ENCODE measurements at regions not wholly inside any gene's neighbourhood (a gene's known extent, or its start where the extent isn't known, plus 50 kb on each side); places are given as distances from the start of the nearest gene placed in this dataset.

DNA sequence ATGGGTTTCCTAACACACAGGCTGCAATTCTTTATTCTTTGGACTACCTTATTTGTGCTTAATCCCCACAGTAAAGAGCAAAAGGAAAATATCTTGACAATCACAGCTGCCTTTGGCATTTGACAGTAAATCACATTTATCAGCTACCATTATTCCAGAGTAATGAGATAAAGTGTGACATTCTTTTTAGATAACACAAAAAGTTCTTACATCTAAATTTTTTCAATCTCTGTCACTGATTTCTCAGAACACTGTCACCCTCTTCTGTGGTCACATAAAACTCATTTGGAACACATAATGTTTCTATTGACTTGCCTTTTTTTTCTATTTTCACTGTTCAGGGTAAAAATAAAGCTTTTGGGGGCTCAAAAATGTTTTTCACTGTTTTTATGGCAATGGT is 484.6 kb downstream of the LTN1 start:
- H3K79me2 ChIP-seq (ENCODE audit: insufficient read depth, low read length) = no peaks in the 10 kb centered on the region
- TF ChIP-seq EZH2phosphoT487 (IDR thresholded peaks at IDR 0.05; ENCODE audit: borderline replicate concordance) = no peak
- TF ChIP-seq, protein P1, sequence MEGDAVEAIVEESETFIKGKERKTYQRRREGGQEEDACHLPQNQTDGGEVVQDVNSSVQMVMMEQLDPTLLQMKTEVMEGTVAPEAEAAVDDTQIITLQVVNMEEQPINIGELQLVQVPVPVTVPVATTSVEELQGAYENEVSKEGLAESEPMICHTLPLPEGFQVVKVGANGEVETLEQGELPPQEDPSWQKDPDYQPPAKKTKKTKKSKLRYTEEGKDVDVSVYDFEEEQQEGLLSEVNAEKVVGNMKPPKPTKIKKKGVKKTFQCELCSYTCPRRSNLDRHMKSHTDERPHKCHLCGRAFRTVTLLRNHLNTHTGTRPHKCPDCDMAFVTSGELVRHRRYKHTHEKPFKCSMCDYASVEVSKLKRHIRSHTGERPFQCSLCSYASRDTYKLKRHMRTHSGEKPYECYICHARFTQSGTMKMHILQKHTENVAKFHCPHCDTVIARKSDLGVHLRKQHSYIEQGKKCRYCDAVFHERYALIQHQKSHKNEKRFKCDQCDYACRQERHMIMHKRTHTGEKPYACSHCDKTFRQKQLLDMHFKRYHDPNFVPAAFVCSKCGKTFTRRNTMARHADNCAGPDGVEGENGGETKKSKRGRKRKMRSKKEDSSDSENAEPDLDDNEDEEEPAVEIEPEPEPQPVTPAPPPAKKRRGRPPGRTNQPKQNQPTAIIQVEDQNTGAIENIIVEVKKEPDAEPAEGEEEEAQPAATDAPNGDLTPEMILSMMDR (conservative IDR thresholded peaks at IDR 0.05; ENCODE audit: low read length) = no peak
- H3F3A ChIP-seq (ENCODE audit: low read depth) = no peaks in the 10 kb centered on the region
- H3K9me3 ChIP-seq (ENCODE audit: insufficient read depth, low read depth, low read length) = no peaks in the 10 kb centered on the region
- no peaks in the 10 kb centered on the region for H4K20me1 ChIP-seq (ENCODE audit: insufficient read depth, low read length, poor library complexity, severe bottlenecking)
- H3K36me3 ChIP-seq (ENCODE audit: insufficient read depth, low read length) = no peaks in the 10 kb centered on the region
- H2AFZ ChIP-seq (ENCODE audit: low read length) = no peak overlapping the region
- H3K27me3 ChIP-seq (ENCODE audit: insufficient read depth, low read length, poor library complexity, severe bottlenecking) = no peaks in the 10 kb centered on the region
- H3K4me1 ChIP-seq (ENCODE audit: insufficient read depth, low read length, poor library complexity, severe bottlenecking) = no peaks in the 10 kb centered on the region
- H3K9ac ChIP-seq (ENCODE audit: low read depth, low read length, poor library complexity, severe bottlenecking) = no peak overlapping the region
- no peak overlapping the region for H3K4me3 ChIP-seq (ENCODE audit: low read length, poor library complexity, severe bottlenecking)
- H3K9me2 ChIP-seq (replicated peaks; ENCODE audit: low read depth, low read length) = no peaks in the 10 kb centered on the region
- H3K4me2 ChIP-seq (ENCODE audit: low read depth, low read length, poor library complexity, severe bottlenecking) = no peak overlapping the region

DNA sequence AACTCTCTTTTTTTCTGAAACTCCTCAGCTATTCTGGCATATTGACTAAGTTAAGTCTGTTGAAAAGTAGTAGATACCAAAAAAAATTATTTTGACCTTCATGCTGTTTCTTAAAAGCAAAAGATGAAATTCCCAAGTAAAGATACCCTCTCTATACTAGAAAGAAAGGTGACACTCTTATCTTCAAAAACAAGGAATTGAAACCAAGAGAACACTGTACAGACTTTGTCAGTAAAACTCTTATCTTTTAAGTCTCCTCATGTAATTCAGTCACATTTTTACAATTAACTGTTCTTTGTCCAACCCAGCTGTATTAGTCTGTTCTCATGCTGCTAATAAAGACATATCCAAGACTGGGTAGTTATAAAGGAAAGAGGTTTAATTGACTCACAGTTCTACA is 496.2 kb downstream of the LTN1 start:
- Histone ChIP-seq H4K20me1 (ENCODE audit: insufficient read depth, low read length, poor library complexity, severe bottlenecking) (no peaks in the 10 kb centered on the region), H2AFZ (ENCODE audit: low read length) (no peak overlapping the region), H3K9me3 (ENCODE audit: insufficient read depth, low read depth, low read length) (no peaks in the 10 kb centered on the region), H3K4me2 (ENCODE audit: low read depth, low read length, poor library complexity, severe bottlenecking) (no peak overlapping the region), H3K27me3 (ENCODE audit: insufficient read depth, low read length, poor library complexity, severe bottlenecking) (no peaks in the 10 kb centered on the region), H3K9me2 (replicated peaks; ENCODE audit: low read depth, low read length) (no peaks in the 10 kb centered on the region), H3K4me1 (ENCODE audit: insufficient read depth, low read length, poor library complexity, severe bottlenecking) (no peaks in the 10 kb centered on the region), H3K9ac (ENCODE audit: low read depth, low read length, poor library complexity, severe bottlenecking) (no peak overlapping the region), H3K36me3 (ENCODE audit: insufficient read depth, low read length) (no peaks in the 10 kb centered on the region), H3K4me3 (ENCODE audit: low read length, poor library complexity, severe bottlenecking) (no peak overlapping the region), H3F3A (ENCODE audit: low read depth) (no peaks in the 10 kb centered on the region), H3K79me2 (ENCODE audit: insufficient read depth, low read length) (no peaks in the 10 kb centered on the region)
- no peak for TF ChIP-seq EZH2phosphoT487 (IDR thresholded peaks at IDR 0.05; ENCODE audit: borderline replicate concordance)
- TF ChIP-seq, protein P1 (conservative IDR thresholded peaks at IDR 0.05; ENCODE audit: low read length) = no peak

DNA sequence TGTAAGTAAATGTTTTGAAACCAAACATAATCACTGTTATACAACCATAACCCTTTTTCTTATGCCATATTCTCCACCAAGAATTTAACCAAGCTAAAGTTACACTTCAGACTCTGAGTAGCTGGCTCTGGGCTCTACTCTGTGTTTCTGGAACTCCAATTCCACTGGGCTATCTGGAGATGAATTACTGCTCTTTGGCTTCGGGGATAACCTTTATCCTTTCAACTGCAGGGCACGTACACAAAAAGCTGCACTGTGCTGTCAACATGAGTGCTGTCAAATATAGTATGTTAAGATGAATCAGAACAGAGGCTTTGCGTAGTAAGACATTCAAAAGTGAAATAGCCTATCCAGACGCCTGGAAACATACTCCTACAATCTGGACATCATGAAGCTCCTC is 500.6 kb downstream of the LTN1 start:
- H3K36me3 ChIP-seq (ENCODE audit: insufficient read depth, low read length) = no peaks in the 10 kb centered on the region
- H3K4me3 ChIP-seq (ENCODE audit: low read length, poor library complexity, severe bottlenecking) = no peak overlapping the region
- no peaks in the 10 kb centered on the region for H3K4me1 ChIP-seq (ENCODE audit: insufficient read depth, low read length, poor library complexity, severe bottlenecking)
- no peak overlapping the region for H3K9ac ChIP-seq (ENCODE audit: low read depth, low read length, poor library complexity, severe bottlenecking)
- no peak overlapping the region for H3K4me2 ChIP-seq (ENCODE audit: low read depth, low read length, poor library complexity, severe bottlenecking)
- H2AFZ ChIP-seq (ENCODE audit: low read length) = no peak overlapping the region
- no peaks in the 10 kb centered on the region for H4K20me1 ChIP-seq (ENCODE audit: insufficient read depth, low read length, poor library complexity, severe bottlenecking)
- TF ChIP-seq, protein P1 (conservative IDR thresholded peaks at IDR 0.05; ENCODE audit: low read length) = no peak
- TF ChIP-seq EZH2phosphoT487 (IDR thresholded peaks at IDR 0.05; ENCODE audit: borderline replicate concordance) = no peak
- no peaks in the 10 kb centered on the region for H3K27me3 ChIP-seq (ENCODE audit: insufficient read depth, low read length, poor library complexity, severe bottlenecking)
- H3F3A ChIP-seq (ENCODE audit: low read depth) = no peaks in the 10 kb centered on the region
- no peaks in the 10 kb centered on the region for H3K9me2 ChIP-seq (replicated peaks; ENCODE audit: low read depth, low read length)
- H3K79me2 ChIP-seq (ENCODE audit: insufficient read depth, low read length) = no peaks in the 10 kb centered on the region
- H3K9me3 ChIP-seq (ENCODE audit: insufficient read depth, low read depth, low read length) = 0 out of 2 replicates have a peak, but pooled peaks cover 4% of the 10 kb centered on the region

All from Loucy (cell line).